GM21619 (cell line): ENCODE measurements at regions not wholly inside any gene's neighbourhood (a gene's known extent, or its start where the extent isn't known, plus 50 kb on each side); places are given as distances from the start of the nearest gene placed in this dataset.
"Not testable (repeated sequence)": the region's sequence is repeated elsewhere in the genome, so short reads cannot be mapped to it uniquely, and the experiment has no call there.

Source experiments
- ATAC-seq: cut with Tn5 transposase; IDR thresholded peaks from one replicate; pipeline ENCODE4 v1.9.1; 2021; ENCODE audit not compliant: unreplicated experiment

DNA sequence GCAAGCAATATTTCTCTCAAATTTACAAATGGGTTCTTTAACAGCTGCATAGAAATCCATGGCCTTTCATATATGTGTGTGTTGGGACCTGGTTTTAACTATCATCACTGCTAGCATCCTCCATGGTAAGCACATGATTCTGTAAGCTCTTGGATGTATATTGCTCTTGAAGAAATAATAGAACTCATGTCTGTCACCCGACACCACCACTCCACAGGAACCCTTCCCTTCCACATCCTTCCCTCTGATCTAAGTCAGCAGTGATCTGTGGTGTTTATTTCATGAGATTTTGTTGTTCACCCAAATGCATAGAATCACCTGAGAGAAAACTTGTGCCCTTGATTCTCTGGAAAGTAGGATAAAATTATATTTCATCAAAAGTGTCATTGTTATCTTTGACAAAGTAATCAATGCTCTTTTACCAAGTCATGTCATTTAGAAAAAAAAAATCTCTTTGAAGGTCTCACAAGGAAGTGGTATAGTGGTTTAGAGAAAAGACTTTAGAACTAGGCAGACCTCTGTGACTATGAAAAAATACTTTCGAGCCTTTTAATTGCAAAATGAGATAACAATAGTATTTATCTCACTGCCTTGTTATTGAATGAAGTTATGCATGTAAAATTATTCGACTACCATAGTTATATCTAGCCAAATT is 649.8 kb upstream of the SLC35B3 start:
- no peak for ATAC-seq

DNA sequence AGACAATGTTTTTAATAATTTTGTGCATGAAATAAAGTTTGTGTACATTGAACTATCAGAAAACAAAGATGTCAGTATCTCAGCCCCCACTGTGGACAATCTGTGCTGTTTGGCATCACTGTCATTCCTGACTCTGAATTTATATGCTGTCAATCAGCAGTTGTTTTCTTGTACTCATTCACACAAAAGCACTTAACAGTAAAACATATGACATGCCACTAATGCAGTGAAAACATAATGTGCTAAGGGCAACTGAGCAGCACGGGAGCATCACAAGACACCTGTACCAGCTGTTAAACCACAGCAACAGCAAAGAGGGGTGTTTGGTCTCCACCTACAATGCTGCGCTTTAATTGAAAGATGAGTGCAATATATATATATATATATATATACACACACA is 647.8 kb upstream of the SLC35B3 start:
- no peak for ATAC-seq

DNA sequence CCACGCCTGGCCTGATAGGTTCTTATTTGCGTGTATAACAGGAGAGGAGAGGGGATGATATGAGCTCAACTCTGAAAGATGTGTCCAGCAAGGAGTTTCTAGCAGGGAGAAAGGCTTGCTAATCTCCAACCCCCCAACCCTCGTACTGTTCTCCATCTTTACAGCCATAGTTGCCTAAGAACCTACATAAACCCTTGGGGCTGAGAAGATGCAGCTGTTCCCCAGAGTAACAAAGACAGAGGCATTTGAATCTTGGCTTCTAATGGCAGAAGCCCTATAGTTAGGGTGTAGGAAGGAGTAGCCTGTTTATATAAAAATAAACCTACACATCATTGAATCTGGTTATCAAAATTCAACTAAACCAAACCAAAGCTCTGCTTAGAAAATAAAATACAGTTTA is 631.4 kb upstream of the SLC35B3 start:
- ATAC-seq: no peak

- ATAC-seq: no peak
Measured at GRCh38 chr6:9064156-9064555, 628.8 kb upstream of the SLC35B3 start.

GRCh38 chr6:9062596-9062995 is 627.3 kb upstream of the SLC35B3 start:
- no peak for ATAC-seq

- ATAC-seq: no peak
Measured at GRCh38 chr6:9057937-9058336, 622.6 kb upstream of the SLC35B3 start.

- no peak for ATAC-seq
Measured at GRCh38 chr6:9056556-9056955, 621.2 kb upstream of the SLC35B3 start.

- ATAC-seq: no peak
Measured at GRCh38 chr6:9044426-9044825, 609.1 kb upstream of the SLC35B3 start.

DNA sequence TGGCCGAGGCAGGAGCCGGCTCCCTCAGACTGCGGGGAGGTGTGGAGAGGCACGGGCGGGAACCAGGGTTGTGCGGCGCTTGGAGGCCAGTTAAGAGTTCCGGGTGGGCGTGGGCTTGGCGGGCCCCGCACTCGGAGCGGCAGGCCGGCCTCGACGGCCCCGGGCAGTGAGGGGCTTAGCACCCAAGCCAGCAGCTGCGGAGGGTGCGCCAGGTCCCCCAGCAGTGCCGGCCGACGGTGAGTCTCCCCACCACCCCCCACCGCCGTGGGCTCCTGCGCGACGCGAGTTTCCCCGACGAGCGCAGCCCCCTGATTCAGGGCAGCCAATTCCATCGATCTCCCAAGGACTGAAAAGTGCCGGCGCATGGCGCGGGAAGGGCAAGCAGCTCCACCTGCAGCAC is 605.4 kb upstream of the SLC35B3 start:
- ATAC-seq: no peak

GRCh38 chr6:9039258-9039657 is 603.9 kb upstream of the SLC35B3 start:
- ATAC-seq: no peak

DNA sequence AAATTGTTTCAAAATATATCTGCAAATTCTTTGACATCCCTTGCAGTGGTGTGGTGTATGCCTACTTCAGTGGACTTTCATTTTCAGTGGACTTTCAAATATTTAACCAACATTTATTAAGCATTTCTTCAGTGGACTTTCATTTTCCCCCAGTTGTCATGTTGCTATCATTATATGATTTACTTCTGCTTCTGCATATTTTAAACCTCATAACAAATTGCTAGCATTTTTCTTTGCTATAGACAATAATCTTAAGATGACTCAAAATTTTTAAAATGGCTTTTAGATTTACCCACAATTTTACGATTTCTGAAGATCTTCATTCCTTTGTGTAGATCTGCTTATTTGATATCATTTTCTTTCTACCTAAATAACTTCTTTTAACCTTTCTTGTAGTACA is 592.7 kb upstream of the SLC35B3 start:
- ATAC-seq: no peak

DNA sequence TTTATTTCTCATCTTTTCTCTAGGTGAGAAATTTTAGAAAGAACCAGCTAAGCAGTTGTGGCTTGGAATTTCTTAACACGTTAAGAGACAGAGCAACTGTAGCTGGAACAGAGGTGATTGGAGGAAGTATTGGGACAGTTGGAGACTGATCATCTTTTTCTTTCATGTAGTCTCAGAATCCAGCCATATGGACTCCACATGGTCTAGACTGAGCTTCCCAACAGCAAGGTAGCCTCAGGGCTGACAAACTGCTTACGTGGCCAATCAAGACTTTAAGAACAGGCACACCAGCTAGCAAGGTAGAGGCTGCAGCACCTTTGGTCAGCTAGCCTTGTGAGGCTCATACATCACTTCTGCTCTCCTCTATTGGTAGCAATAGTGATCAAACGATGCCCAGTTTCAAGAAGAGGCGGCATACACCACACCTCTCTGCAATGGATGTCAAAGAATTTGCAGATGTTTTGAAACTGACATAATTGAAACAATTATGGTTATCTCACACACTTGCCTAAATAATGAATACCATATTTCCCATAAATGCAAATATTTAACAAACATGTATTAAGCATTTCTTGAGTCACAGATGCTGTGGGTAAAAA is 590.5 kb upstream of the SLC35B3 start:
- no peak for ATAC-seq

DNA sequence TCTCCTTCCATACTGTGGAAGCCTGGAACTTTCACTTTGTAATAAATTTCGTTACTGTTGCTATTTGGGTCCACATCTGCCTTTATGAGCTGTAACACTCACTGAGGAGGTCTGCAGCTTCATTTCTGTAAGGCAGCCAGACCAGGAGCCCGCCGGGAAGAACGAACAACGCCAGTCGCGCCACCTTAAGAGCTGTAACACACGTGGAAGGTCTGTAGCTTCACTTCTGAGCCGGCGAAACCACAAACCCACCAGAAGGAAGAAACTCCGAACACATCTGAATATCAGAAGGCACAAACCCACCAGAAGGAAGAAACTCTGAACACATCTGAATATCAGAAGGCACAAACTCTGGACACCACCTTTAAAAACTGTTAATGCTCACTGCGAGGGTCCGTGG is 589.9 kb upstream of the SLC35B3 start:
- no peak for ATAC-seq

DNA sequence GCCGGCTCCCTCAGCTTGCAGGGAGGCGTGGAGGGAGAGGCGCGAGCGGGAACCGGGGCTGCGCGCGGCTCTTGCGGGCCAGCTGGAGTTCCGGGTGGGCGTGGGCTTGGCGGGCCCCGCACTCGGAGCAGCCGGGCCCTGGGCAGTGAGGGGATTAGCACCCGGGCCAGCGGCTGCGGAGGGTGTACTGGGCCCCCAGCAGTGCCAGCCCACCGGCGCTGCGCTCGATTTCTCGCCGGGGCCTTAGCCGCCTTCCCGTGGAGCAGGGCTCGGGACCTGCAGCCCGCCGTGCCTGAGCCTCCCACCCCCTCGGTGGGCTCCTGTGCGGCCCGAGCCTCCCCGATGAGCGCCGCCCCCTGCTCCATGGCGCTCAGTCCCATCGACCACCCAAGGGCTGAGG is 588.9 kb upstream of the SLC35B3 start:
- not testable (repeated sequence) for ATAC-seq

DNA sequence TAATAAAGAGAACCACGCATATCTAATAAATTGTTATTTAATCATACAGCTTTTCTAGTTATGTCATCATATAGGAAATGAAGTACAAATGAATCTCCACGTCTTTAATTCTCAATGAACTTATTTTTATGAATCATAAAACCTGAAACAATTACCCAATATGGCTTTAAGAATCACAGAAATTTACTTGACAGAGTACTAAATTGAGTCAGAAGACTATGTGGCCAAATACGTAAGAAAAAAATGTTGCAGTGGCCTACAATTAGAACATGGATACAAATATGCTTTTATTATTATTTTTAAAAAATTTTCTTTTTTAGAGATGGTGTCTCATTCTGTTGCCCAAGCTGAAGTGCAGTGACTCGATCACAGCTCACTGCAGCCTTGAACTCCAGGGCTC is 584.7 kb upstream of the SLC35B3 start:
- no peak for ATAC-seq

DNA sequence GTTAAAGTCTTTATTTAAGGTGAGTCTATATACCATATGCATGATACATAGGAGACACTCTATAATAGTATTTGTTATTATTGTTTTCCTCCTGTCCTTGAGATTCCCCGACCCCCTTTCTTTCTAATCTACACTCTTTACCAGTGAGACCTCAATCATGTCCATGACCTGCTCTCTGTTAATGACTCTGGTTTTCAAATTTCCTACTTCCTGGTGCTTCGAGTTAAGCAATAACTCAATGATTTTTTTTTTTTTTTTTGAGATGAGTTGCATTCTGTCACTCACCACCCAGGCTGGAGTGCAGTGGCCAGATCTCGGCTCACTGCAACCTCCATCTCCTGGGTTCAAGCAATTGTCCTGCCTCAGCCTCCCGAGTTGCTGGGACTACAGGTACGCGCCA is 574.6 kb upstream of the SLC35B3 start:
- ATAC-seq: no peak

DNA sequence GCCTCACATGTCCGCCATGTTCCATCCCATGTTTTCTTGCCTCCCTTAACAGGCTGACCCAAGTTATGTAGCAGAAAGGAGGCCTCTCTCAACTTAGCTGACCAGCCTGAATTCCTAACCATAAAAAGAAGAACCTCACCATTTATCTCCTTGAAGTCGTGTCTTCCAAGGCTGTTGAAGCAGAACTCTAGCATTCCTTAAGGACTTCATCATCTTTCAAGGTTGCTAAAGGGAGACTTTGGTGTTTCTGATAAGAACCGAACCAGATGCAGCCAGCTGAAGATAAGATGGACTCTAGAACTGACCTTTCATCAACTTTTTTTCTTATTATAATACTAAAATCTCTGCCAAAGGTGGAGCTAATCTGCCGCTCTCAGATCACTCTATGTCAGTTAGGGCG is 571.7 kb upstream of the SLC35B3 start:
- ATAC-seq: no peak

DNA sequence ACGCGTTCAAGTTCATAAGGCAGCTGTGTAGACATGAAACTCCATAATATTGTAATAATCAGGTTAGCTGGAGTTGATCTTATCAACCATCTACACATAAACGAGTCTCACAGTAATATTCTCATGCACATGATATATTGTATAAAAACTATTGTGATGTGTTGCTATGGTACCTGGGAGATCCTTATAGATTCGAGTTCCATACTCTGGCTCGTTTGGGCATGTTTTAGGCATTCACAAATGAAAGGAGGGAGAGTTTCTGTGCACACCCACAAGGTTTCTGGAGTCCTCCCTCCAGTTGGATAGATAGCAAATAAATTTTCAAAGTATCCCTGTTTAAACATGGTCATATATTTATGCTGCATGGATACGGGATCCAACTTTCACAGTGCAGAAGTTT is 567.5 kb upstream of the SLC35B3 start:
- no peak for ATAC-seq

DNA sequence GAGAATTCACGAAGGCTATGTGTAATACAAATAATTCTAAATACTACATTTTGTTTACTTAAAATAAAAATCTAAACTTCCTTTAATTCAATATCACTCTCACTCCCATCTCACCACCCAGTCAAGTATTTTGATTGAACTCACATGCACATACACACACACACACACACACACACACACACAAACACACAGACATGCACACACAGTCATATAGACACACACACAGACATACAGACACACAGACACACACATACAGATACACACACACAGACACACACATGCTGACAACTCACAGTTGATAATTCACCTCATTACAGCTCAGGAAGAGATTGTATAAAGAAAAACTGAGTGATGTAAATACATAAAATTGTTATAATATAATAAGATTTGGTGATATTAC is 559.8 kb upstream of the SLC35B3 start:
- no peak for ATAC-seq

DNA sequence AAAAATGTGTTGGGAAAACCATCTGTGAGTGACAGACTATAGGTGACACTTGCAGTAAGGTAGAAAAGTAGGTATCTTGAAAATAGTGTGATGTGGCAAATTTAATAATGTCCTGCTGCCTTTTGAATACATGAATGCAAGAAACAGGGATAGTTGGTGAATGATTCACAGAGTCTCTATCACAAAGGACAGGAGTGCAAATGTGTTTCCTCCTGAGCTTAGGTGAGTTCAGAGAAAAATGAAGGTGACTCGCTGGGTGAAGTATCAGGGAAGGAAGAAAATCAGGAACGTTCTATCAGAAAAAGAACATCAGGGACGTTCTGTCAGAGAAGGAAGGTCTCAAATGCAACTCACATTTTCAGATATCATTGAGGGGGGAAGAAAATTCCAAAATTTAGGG is 557.8 kb upstream of the SLC35B3 start:
- no peak for ATAC-seq

DNA sequence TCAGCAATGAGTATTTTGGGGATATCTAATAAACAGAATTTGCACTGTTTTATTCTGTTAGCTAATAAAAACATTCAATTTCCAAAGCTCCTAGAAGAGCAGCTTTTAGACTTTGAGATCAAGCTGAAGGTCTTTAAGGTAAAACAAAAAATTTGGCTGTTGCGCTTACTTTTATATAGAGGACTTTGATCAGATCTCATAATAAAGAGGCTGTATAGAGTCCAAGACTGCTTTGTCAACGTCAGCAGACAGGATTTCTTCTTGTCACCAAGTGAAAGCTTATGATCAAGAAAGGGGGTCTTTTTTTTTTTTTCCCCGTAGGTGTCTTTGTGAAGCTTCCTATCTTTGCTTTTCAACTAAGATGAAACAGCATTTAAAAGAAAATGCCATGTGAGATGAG is 556.5 kb upstream of the SLC35B3 start:
- no peak for ATAC-seq

DNA sequence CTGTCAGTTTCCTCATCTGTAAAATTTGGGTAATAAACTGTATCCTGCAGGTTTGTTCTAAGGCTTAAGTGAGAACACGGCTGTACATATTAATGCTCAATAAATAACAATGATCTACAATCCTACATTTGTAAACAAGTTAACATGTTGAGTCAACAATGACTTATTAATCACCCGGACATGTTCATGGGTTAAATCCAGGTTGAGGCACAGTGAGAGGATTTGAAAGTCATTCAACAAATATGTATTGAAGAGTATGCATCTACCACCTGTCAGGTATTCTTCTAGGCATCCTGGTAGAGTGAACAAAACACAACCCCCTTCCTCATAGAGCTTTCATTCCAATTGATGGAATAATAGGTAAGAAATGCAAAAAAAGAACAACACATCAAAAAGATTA is 554.7 kb upstream of the SLC35B3 start:
- no peak for ATAC-seq

GRCh38 chr6:8983202-8983688 is 547.9 kb upstream of the SLC35B3 start:
- ATAC-seq: peak; percentile 97
